NCI-H345 (cell line): ENCODE measurements at regions not wholly inside any gene's neighbourhood (a gene's known extent, or its start where the extent isn't known, plus 50 kb on each side); places are given as distances from the start of the nearest gene placed in this dataset.
"Not testable (repeated sequence)": the region's sequence is repeated elsewhere in the genome, so short reads cannot be mapped to it uniquely, and the experiment has no call there.

Source experiments
- DNase-seq: peaks from one replicate; lab custom pipeline; 2025; lab: John Stamatoyannopoulos, UW

GRCh38 chr22:25488244-25489020 is 76.0 kb upstream of the GRK3 start:
- peak; percentile 59 for DNase-seq

GRCh38 chr22:25489947-25490346 is 74.5 kb upstream of the GRK3 start:
- no peak for DNase-seq

GRCh38 chr22:25490896-25491295 is 73.6 kb upstream of the GRK3 start:
- no peak for DNase-seq

GRCh38 chr22:25492162-25492561 is 72.3 kb upstream of the GRK3 start:
- no peak for DNase-seq

GRCh38 chr22:25492841-25493734 is 71.4 kb upstream of the GRK3 start:
- DNase-seq = no peak

- no peak for DNase-seq
Measured at GRCh38 chr22:25493794-25494193, 70.7 kb upstream of the GRK3 start.

GRCh38 chr22:25494774-25495173 is 69.7 kb upstream of the GRK3 start:
- DNase-seq = no peak

GRCh38 chr22:25495285-25495684 is 69.2 kb upstream of the GRK3 start:
- DNase-seq = no peak

- DNase-seq = no peak
Measured at GRCh38 chr22:25496396-25497064, 67.9 kb upstream of the GRK3 start.

- DNase-seq = no peak
Measured at GRCh38 chr22:25497181-25497641, 67.3 kb upstream of the GRK3 start.

GRCh38 chr22:25497716-25498115 is 66.8 kb upstream of the GRK3 start:
- no peak for DNase-seq

- DNase-seq = not testable (repeated sequence)
Measured at GRCh38 chr22:25500671-25501070, 63.8 kb upstream of the GRK3 start.

GRCh38 chr22:25504017-25504416 is 60.5 kb upstream of the GRK3 start:
- DNase-seq = not testable (repeated sequence)

GRCh38 chr22:25508161-25508560 is 56.3 kb upstream of the GRK3 start:
- no peak for DNase-seq

- no peak for DNase-seq
Measured at GRCh38 chr22:25508761-25509321, 55.6 kb upstream of the GRK3 start.

GRCh38 chr22:25509374-25509791 is 55.1 kb upstream of the GRK3 start:
- DNase-seq = no peak

- DNase-seq = no peak
Measured at GRCh38 chr22:25510876-25511275, 53.6 kb upstream of the GRK3 start.

- no peak for DNase-seq
Measured at GRCh38 chr22:25511725-25512124, 52.8 kb upstream of the GRK3 start.

- DNase-seq = no peak
Measured at GRCh38 chr22:25514436-25515180, 49.9 kb upstream of the GRK3 start.
